ENCODE measurements at regions not wholly inside any gene's neighbourhood (a gene's known extent, or its start where the extent isn't known, plus 50 kb on each side); places are given as distances from the start of the nearest gene placed in this dataset.
A peak's percentile ranks its signal among the peaks of the same experiment; 100 is the strongest.

DNA sequence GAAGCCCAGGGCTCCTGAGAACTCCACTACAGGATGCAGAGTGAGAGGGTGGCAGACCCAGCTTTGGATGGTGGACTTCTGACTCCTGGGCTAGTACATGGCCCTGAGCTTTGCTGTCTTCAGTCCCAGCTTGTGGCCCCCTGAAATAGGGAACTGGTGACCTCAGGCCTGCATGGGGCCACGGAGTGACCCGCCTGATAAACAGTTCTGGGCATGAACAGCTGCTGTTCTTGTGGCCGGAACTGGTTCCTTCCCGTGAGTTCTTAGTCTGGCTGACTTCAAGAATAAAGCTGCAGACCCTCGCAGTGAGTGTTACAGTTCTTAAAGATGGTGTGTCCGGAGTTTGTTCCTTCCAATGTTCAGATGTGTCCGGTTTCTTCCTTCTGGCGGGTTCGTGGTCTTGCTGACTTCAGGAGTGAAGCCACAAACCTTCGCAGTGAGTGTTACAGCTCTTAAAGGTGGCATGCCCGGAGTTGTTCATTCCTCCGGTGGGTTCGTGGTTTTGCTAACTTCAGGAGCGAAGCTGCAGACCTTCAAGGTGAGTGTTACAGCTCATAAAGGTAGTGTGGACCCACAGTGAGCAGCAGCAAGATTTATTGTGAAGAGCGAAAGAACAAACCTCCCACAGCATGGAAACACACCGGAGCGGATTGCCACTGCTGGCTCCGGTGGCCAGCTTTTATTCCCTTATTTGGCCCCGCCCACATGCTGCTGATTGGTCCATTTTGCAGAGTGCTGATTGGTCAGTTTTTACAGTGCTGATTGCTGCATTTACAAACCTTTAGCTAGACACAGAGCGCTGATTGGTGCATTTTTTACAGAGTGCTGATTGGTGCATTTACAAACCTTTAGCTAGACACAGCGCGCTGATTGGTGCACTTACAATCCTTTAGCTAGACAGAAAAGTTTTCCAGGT, 268.0 kb downstream of the ZEB1 start:
- no CpG with 5 or more reads among the region's 22 CpGs for WGBS (ENCODE audit: extremely low coverage, insufficient coverage, low lambda C conversion rate)
- H3K4ac ChIP-seq (ENCODE audit: low read depth, low read length), result no peak overlapping the region
- H2BK5ac ChIP-seq (ENCODE audit: low read length), result no peak overlapping the region
- no peak overlapping the region for H3K18ac ChIP-seq (ENCODE audit: low read length)
- H4K8ac ChIP-seq (ENCODE audit: low read depth, low read length), result no peak overlapping the region
- no peaks in the 10 kb centered on the region for H3K79me1 ChIP-seq (ENCODE audit: low read length)
- no peak overlapping the region for H3K27ac ChIP-seq (ENCODE audit: low read depth, low read length)
- no peaks in the 10 kb centered on the region for H3K27me3 ChIP-seq (ENCODE audit: insufficient read depth, low read length, poor library complexity)
- H3K9ac ChIP-seq (ENCODE audit: low read length), result no peak overlapping the region
- no peak overlapping the region for H2BK15ac ChIP-seq (replicated peaks; ENCODE audit: low read depth)
- H3K56ac ChIP-seq (ENCODE audit: low read length), result no peak overlapping the region
- H3K79me2 ChIP-seq (ENCODE audit: control insufficient read depth, insufficient read depth, low read length), result no peaks in the 10 kb centered on the region
- H3K4me1 ChIP-seq (ENCODE audit: control insufficient read depth, low read depth, low read length), result peaks cover 17% of the 10 kb centered on the region
- no peak overlapping the region for H2BK120ac ChIP-seq (ENCODE audit: low read depth, low read length)
- H3K36me3 ChIP-seq (ENCODE audit: control insufficient read depth, insufficient read depth, low read length), result no peaks in the 10 kb centered on the region
- no peak overlapping the region for H3K23ac ChIP-seq (ENCODE audit: low read length)
- no peak overlapping the region for H4K5ac ChIP-seq (ENCODE audit: low read length)
- H3K4me2 ChIP-seq (ENCODE audit: low read length), result no peak overlapping the region
- DNase-seq, result no peak
- no peak overlapping the region for H3K4me3 ChIP-seq (ENCODE audit: low read length)
- no peak overlapping the region for H2AK5ac ChIP-seq (ENCODE audit: low read length)

- H2BK5ac ChIP-seq (ENCODE audit: low read length), result peak overlapping the region; percentile 55
- H2BK120ac ChIP-seq (ENCODE audit: low read depth, low read length), result no peak overlapping the region
- H3K4me2 ChIP-seq (ENCODE audit: low read length), result no peak overlapping the region
- H3K36me3 ChIP-seq (ENCODE audit: control insufficient read depth, insufficient read depth, low read length), result no peaks in the 10 kb centered on the region
- H3K79me1 ChIP-seq (ENCODE audit: low read length), result no peaks in the 10 kb centered on the region
- no peak overlapping the region for H2BK15ac ChIP-seq (replicated peaks; ENCODE audit: low read depth)
- no peak overlapping the region for H3K27ac ChIP-seq (ENCODE audit: low read depth, low read length)
- no peak overlapping the region for H4K5ac ChIP-seq (ENCODE audit: low read length)
- H4K8ac ChIP-seq (ENCODE audit: low read depth, low read length), result no peak overlapping the region
- no peak overlapping the region for H3K4ac ChIP-seq (ENCODE audit: low read depth, low read length)
- no peak for DNase-seq
- H2AK5ac ChIP-seq (ENCODE audit: low read length), result peak overlapping the region; percentile 44
- peaks cover 17% of the 10 kb centered on the region for H3K4me1 ChIP-seq (ENCODE audit: control insufficient read depth, low read depth, low read length)
- H3K4me3 ChIP-seq (ENCODE audit: low read length), result no peak overlapping the region
- no peaks in the 10 kb centered on the region for H3K79me2 ChIP-seq (ENCODE audit: control insufficient read depth, insufficient read depth, low read length)
- no CpG with 5 or more reads among the region's 6 CpGs for WGBS (ENCODE audit: extremely low coverage, insufficient coverage, low lambda C conversion rate)
- H3K23ac ChIP-seq (ENCODE audit: low read length), result no peak overlapping the region
- H3K9ac ChIP-seq (ENCODE audit: low read length), result no peak overlapping the region
- H3K56ac ChIP-seq (ENCODE audit: low read length), result peak overlapping the region; percentile 47
- H3K18ac ChIP-seq (ENCODE audit: low read length), result no peak overlapping the region
- H3K27me3 ChIP-seq (ENCODE audit: insufficient read depth, low read length, poor library complexity), result no peaks in the 10 kb centered on the region
These were observed 265.9 kb downstream of the ZEB1 start for GRCh38 chr10:31584876-31585275.

DNA sequence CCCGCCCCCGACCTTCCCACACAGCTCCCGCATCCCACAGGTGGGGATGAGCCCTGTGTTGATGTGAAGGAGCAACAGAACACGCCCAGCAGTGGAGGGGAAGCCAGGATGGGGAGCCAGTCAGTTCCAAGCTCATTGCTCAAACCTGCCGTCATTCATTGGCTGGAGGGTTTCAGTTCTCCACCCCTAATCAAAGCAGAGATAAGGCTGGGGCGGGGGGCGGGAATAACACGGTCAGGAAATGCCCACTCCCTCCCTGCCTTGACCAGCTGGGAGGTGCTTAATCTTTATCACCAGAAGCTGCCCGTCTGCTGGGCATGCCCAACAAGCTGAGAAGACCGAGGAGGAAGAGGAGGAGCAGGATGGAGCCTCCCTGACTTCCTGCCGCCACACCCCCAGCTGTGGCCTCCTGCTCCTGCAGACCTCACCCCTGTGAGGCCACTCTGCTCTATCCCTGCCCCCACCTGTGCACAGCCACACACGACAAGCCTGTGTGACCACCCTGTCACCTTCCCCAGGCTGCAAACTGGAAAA, 265.1 kb downstream of the ZEB1 start:
- no peak overlapping the region for H4K5ac ChIP-seq (ENCODE audit: low read length)

GRCh38 chr10:31583293-31583692, 264.3 kb downstream of the ZEB1 start:
- DNase-seq, result peak; percentile 74
- H3K23ac ChIP-seq (ENCODE audit: low read length), result peak overlapping the region; percentile 30
- no peaks in the 10 kb centered on the region for H3K79me1 ChIP-seq (ENCODE audit: low read length)
- no peak overlapping the region for H3K4me3 ChIP-seq (ENCODE audit: low read length)
- H4K8ac ChIP-seq (ENCODE audit: low read depth, low read length), result no peak overlapping the region
- no peak overlapping the region for H3K9ac ChIP-seq (ENCODE audit: low read length)
- peak overlapping the region; percentile 37 for H2BK5ac ChIP-seq (ENCODE audit: low read length)
- H3K4ac ChIP-seq (ENCODE audit: low read depth, low read length), result peak overlapping the region; percentile 21
- no peak overlapping the region for H3K27ac ChIP-seq (ENCODE audit: low read depth, low read length)
- peaks cover 17% of the 10 kb centered on the region for H3K4me1 ChIP-seq (ENCODE audit: control insufficient read depth, low read depth, low read length)
- no peak overlapping the region for H2BK15ac ChIP-seq (replicated peaks; ENCODE audit: low read depth)
- H3K18ac ChIP-seq (ENCODE audit: low read length), result peak overlapping the region; percentile 15
- no peaks in the 10 kb centered on the region for H3K27me3 ChIP-seq (ENCODE audit: insufficient read depth, low read length, poor library complexity)
- no CpG with 5 or more reads among the region's 6 CpGs for WGBS (ENCODE audit: extremely low coverage, insufficient coverage, low lambda C conversion rate)
- no peak overlapping the region for H3K4me2 ChIP-seq (ENCODE audit: low read length)
- no peak overlapping the region for H2BK120ac ChIP-seq (ENCODE audit: low read depth, low read length)
- no peaks in the 10 kb centered on the region for H3K79me2 ChIP-seq (ENCODE audit: control insufficient read depth, insufficient read depth, low read length)
- no peak overlapping the region for H2AK5ac ChIP-seq (ENCODE audit: low read length)
- peak overlapping the region; percentile 65 for H3K56ac ChIP-seq (ENCODE audit: low read length)
- H4K5ac ChIP-seq (ENCODE audit: low read length), result peak overlapping the region; percentile 40
- H3K36me3 ChIP-seq (ENCODE audit: control insufficient read depth, insufficient read depth, low read length), result no peaks in the 10 kb centered on the region

More for the DNA sequence above, 265.1 kb downstream of the ZEB1 start:
- Histone ChIP-seq H3K36me3 (ENCODE audit: control insufficient read depth, insufficient read depth, low read length) (no peaks in the 10 kb centered on the region), H3K79me2 (ENCODE audit: control insufficient read depth, insufficient read depth, low read length) (no peaks in the 10 kb centered on the region), H3K27me3 (ENCODE audit: insufficient read depth, low read length, poor library complexity) (no peaks in the 10 kb centered on the region), H3K4ac (ENCODE audit: low read depth, low read length) (peak overlapping the region; percentile 0), H2BK5ac (ENCODE audit: low read length) (peak overlapping the region; percentile 37), H3K23ac (ENCODE audit: low read length) (no peak overlapping the region), H3K4me1 (ENCODE audit: control insufficient read depth, low read depth, low read length) (peaks cover 17% of the 10 kb centered on the region), H2BK15ac (replicated peaks; ENCODE audit: low read depth) (no peak overlapping the region), H4K8ac (ENCODE audit: low read depth, low read length) (no peak overlapping the region), H3K56ac (ENCODE audit: low read length) (peak overlapping the region; percentile 65), H3K27ac (ENCODE audit: low read depth, low read length) (no peak overlapping the region), H3K79me1 (ENCODE audit: low read length) (no peaks in the 10 kb centered on the region), H2BK120ac (ENCODE audit: low read depth, low read length) (no peak overlapping the region), H3K4me3 (ENCODE audit: low read length) (no peak overlapping the region), H3K18ac (ENCODE audit: low read length) (no peak overlapping the region), H3K9ac (ENCODE audit: low read length) (no peak overlapping the region), H3K4me2 (ENCODE audit: low read length) (no peak overlapping the region), H2AK5ac (ENCODE audit: low read length) (no peak overlapping the region)
- DNase-seq, result peak; percentile 80
- no CpG with 5 or more reads among the region's 12 CpGs for WGBS (ENCODE audit: extremely low coverage, insufficient coverage, low lambda C conversion rate)

GRCh38 chr10:31582365-31583052, 263.5 kb downstream of the ZEB1 start:
- peak overlapping the region; percentile 73 for H2BK5ac ChIP-seq (ENCODE audit: low read length)
- WGBS (ENCODE audit: extremely low coverage, insufficient coverage, low lambda C conversion rate), result no CpG with 5 or more reads among the region's 8 CpGs
- H3K79me2 ChIP-seq (ENCODE audit: control insufficient read depth, insufficient read depth, low read length), result no peaks in the 10 kb centered on the region
- no peaks in the 10 kb centered on the region for H3K79me1 ChIP-seq (ENCODE audit: low read length)
- no peak overlapping the region for H3K27ac ChIP-seq (ENCODE audit: low read depth, low read length)
- H3K4me2 ChIP-seq (ENCODE audit: low read length), result no peak overlapping the region
- peak overlapping the region; percentile 17 for H3K9ac ChIP-seq (ENCODE audit: low read length)
- H3K56ac ChIP-seq (ENCODE audit: low read length), result peak overlapping the region; percentile 65
- no peak overlapping the region for H4K8ac ChIP-seq (ENCODE audit: low read depth, low read length)
- no peak overlapping the region for H3K4me3 ChIP-seq (ENCODE audit: low read length)
- peak; percentile 58 for DNase-seq
- H2BK120ac ChIP-seq (ENCODE audit: low read depth, low read length), result no peak overlapping the region
- H3K23ac ChIP-seq (ENCODE audit: low read length), result no peak overlapping the region
- no peaks in the 10 kb centered on the region for H3K27me3 ChIP-seq (ENCODE audit: insufficient read depth, low read length, poor library complexity)
- H3K18ac ChIP-seq (ENCODE audit: low read length), result peak overlapping the region; percentile 15
- no peak overlapping the region for H2AK5ac ChIP-seq (ENCODE audit: low read length)
- peak overlapping the region; percentile 40 for H4K5ac ChIP-seq (ENCODE audit: low read length)
- peaks cover 17% of the 10 kb centered on the region for H3K4me1 ChIP-seq (ENCODE audit: control insufficient read depth, low read depth, low read length)
- H3K36me3 ChIP-seq (ENCODE audit: control insufficient read depth, insufficient read depth, low read length), result no peaks in the 10 kb centered on the region
- peak overlapping the region; percentile 22 for H3K4ac ChIP-seq (ENCODE audit: low read depth, low read length)
- H2BK15ac ChIP-seq (replicated peaks; ENCODE audit: low read depth), result no peak overlapping the region
